HCT116 (cell line): ENCODE measurements at regions not wholly inside any gene's neighbourhood (a gene's known extent, or its start where the extent isn't known, plus 50 kb on each side); places are given as distances from the start of the nearest gene placed in this dataset.

ENCODE experiments used
- ATAC-seq: fragments of 200-7000 bp; cut with Tn5 transposase; 2 replicates; pipeline ENCODE4 v1.9.1; 2020; ENCODE audit warnings: mild to moderate bottlenecking, moderate library complexity
- BruUV-seq: library from RNA; stranded (reverse); fragments of 400-500 nt; replicated peaks from 2 replicates; lab custom pipeline; 2021; lab: Mats Ljungman, UMichigan
- CTCF ChIA-PET: fragments of 300-600 bp; sonication (Branson Sonifier 250); formaldehyde crosslinking; loops from one replicate; lab custom pipeline; 2021; ENCODE audit warnings: antibody characterized with exemption; lab: Charles Lee
- POLR2A ChIA-PET: fragments of 300-600, 350-600 bp; sonication (Branson Sonifier 250); formaldehyde crosslinking; loops from one replicate; lab custom pipeline; 2021; ENCODE audit warnings: antibody characterized with exemption; lab: Charles Lee
- RAD21 ChIA-PET, 2 experiments: fragments of 300-600 bp; sonication (Branson Sonifier 250); formaldehyde crosslinking; loops; one replicate each; lab custom pipeline; 2023; ENCODE audit warnings: low total read pairs in 2 of 2; ENCODE audit not compliant: uncharacterized antibody in 2 of 2, unreplicated experiment in 2 of 2, low non-redundant PET in 1 of 2; lab: Charles Lee
- DNase-seq: peaks from one replicate; pipeline ENCODE4 v3.0.0-alpha.2; 2010; ENCODE audit warnings: low read depth, low spot score
- H2AFZ ChIP-seq: fragments of 200-600 bp; shearing (Covaris generic), sonication (generic); 2 replicates; pipeline ENCODE4 v1.6.1; 2017; ENCODE audit warnings: low read depth, mixed run types, mixed read lengths, antibody characterized with exemption, low read length; ENCODE audit not compliant: poor library complexity, severe bottlenecking
- H3K27ac ChIP-seq: 2 replicates; pipeline ENCODE4 v1.5.1; 2012; ENCODE audit warnings: low read depth, low read length
- H3K27me3 ChIP-seq: fragments of 200-600 bp; sonication (generic); 2 replicates; pipeline ENCODE4 v1.6.1; 2016; ENCODE audit warnings: mixed run types, low read length, mixed read lengths; ENCODE audit not compliant: insufficient read depth
- H3K36me3 ChIP-seq, 2 experiments: fragments of 200-500 bp in 1 of 2; fragments of 200-600 bp in 1 of 2; sonication (Bioruptor generic) in 1 of 2; sonication (generic) in 1 of 2; 2 replicates each; pipeline versions ENCODE4 v1.5.1 to v1.6.1; 2014 to 2016; ENCODE audit warnings: low read length in 2 of 2, inconsistent platforms in 1 of 2, mixed read lengths in 1 of 2, mixed run types in 1 of 2; ENCODE audit not compliant: insufficient read depth in 2 of 2, control insufficient read depth in 1 of 2
- H3K4me1 ChIP-seq, 2 experiments: fragments of 200-600 bp in 1 of 2; sonication (generic) in 1 of 2; 2 replicates each; pipeline versions ENCODE4 v1.5.1 to v1.6.1; 2012 to 2017; ENCODE audit warnings: low read length in 2 of 2, inconsistent platforms in 1 of 2, mild to moderate bottlenecking in 1 of 2, mixed read lengths in 1 of 2, mixed run types in 1 of 2, moderate library complexity in 1 of 2; ENCODE audit not compliant: insufficient read depth in 2 of 2, control insufficient read depth in 1 of 2
- H3K4me2 ChIP-seq: fragments of 200-600 bp; sonication (generic); 2 replicates; pipeline ENCODE4 v1.6.1; 2017; ENCODE audit warnings: mixed run types, low read length, mixed read lengths
- H3K4me3 ChIP-seq, 2 experiments: fragments of 200-600 bp in 1 of 2; sonication (generic) in 1 of 2; replicated peaks in 1 of 2; 2 replicates each; pipeline ENCODE4 v1.5.1; 2011 to 2016; ENCODE audit warnings: low read length in 2 of 2, control low read depth in 1 of 2, low read depth in 1 of 2, mild to moderate bottlenecking in 1 of 2, mixed read lengths in 1 of 2, mixed run types in 1 of 2
- H3K79me2 ChIP-seq: fragments of 200-600 bp; sonication (generic); 2 replicates; pipeline ENCODE4 v1.6.1; 2017; ENCODE audit warnings: mild to moderate bottlenecking, mixed run types, low read length, moderate library complexity, mixed read lengths; ENCODE audit not compliant: insufficient read depth
- H3K9ac ChIP-seq: fragments of 200-600 bp; sonication (generic); 2 replicates; pipeline ENCODE4 v1.6.1; 2016; ENCODE audit warnings: low read length, mixed read lengths
- H3K9me2 ChIP-seq: fragments of 200-600 bp; sonication (generic), shearing (Covaris generic); 2 replicates; pipeline ENCODE4 v1.6.1; 2017; ENCODE audit warnings: mixed run types, mild to moderate bottlenecking, moderate library complexity; ENCODE audit not compliant: insufficient read depth
- H3K9me3 ChIP-seq, 2 experiments: fragments of 200-500 bp in 1 of 2; fragments of 200-600 bp in 1 of 2; sonication (Bioruptor generic) in 1 of 2; sonication (generic) in 1 of 2; 2 replicates each; pipeline ENCODE4 v1.6.1; 2014 to 2017; ENCODE audit warnings: low read length in 2 of 2, mixed read lengths in 2 of 2, inconsistent platforms in 1 of 2, low read depth in 1 of 2, mild to moderate bottlenecking in 1 of 2, mixed run types in 1 of 2, moderate library complexity in 1 of 2; ENCODE audit not compliant: control insufficient read depth in 1 of 2, insufficient read depth in 1 of 2
- H4K20me1 ChIP-seq: fragments of 200-600 bp; sonication (generic), shearing (Covaris generic); 2 replicates; pipeline ENCODE4 v1.6.1; 2017; ENCODE audit warnings: mixed run types, mild to moderate bottlenecking, moderate library complexity; ENCODE audit not compliant: insufficient read depth
- CBX3 ChIP-seq: IDR thresholded peaks from 2 replicates; pipeline ENCODE4 v1.6.1; 2012; ENCODE audit warnings: low read depth
- CEBPB ChIP-seq: IDR thresholded peaks from 2 replicates; pipeline ENCODE4 v1.6.1; 2012; ENCODE audit warnings: low read depth
- ELF1 ChIP-seq: IDR thresholded peaks from 2 replicates; pipeline ENCODE4 v1.6.1; 2012; ENCODE audit warnings: low read depth, borderline replicate concordance
- EZH2phosphoT487 ChIP-seq: fragments of 200-600 bp; IDR thresholded peaks from 2 replicates; pipeline ENCODE4 v1.6.1; 2018; ENCODE audit warnings: antibody characterized with exemption, borderline replicate concordance
- FOSL1 ChIP-seq: IDR thresholded peaks from 2 replicates; pipeline ENCODE4 v1.6.1; 2012; ENCODE audit warnings: low read depth
- POLR2A ChIP-seq: IDR thresholded peaks from 2 replicates; pipeline ENCODE4 v1.7.0; 2011; ENCODE audit warnings: borderline replicate concordance; ENCODE audit not compliant: insufficient read depth, insufficient read length; ENCODE audit errors: extremely low read depth
- POLR2AphosphoS5 ChIP-seq: IDR thresholded peaks from 2 replicates; pipeline ENCODE4 v1.6.1; 2011; ENCODE audit warnings: mild to moderate bottlenecking, low read depth, low read length, moderate library complexity
- RAD21 ChIP-seq: IDR thresholded peaks from 2 replicates; pipeline ENCODE4 v1.6.1; 2012; ENCODE audit warnings: low read depth, mild to moderate bottlenecking
- SIN3A ChIP-seq: IDR thresholded peaks from 2 replicates; pipeline ENCODE4 v1.6.1; 2012; ENCODE audit warnings: low read depth
- SRF ChIP-seq: IDR thresholded peaks from 2 replicates; pipeline ENCODE4 v1.6.1; 2012; ENCODE audit warnings: low read depth
- TCF7L2 ChIP-seq: IDR thresholded peaks from 2 replicates; pipeline ENCODE4 v1.7.0; 2011; ENCODE audit warnings: borderline replicate concordance, inconsistent platforms; ENCODE audit not compliant: insufficient read depth, insufficient read length; ENCODE audit errors: extremely low read depth
- ZFX ChIP-seq: fragments of 450-650 bp; IDR thresholded peaks from 2 replicates; pipeline ENCODE4 v1.6.1; 2017
- ZNF274 ChIP-seq: fragments of 200-500 bp; sonication (Bioruptor generic); IDR thresholded peaks from 2 replicates; pipeline ENCODE4 v1.6.1; 2014; ENCODE audit warnings: mild to moderate bottlenecking, low read depth, low read length, inconsistent platforms
- intact Hi-C: fragments of 100-400 bp; cut with micrococcal nuclease; formaldehyde crosslinking; loops from 2 replicates; pipeline ENCODE4 v1.10.0; 2022
- TF ChIP-seq, protein P1 (sequence below): IDR thresholded peaks from 2 replicates; pipeline ENCODE4 v1.6.1; 2011; ENCODE audit warnings: mild to moderate bottlenecking, low read length, moderate library complexity; ENCODE audit not compliant: insufficient replicate concordance; ENCODE audit errors: extremely low read depth
- TF ChIP-seq, protein P2 (sequence below): IDR thresholded peaks from 2 replicates; pipeline ENCODE4 v1.6.1; 2012

DNA sequence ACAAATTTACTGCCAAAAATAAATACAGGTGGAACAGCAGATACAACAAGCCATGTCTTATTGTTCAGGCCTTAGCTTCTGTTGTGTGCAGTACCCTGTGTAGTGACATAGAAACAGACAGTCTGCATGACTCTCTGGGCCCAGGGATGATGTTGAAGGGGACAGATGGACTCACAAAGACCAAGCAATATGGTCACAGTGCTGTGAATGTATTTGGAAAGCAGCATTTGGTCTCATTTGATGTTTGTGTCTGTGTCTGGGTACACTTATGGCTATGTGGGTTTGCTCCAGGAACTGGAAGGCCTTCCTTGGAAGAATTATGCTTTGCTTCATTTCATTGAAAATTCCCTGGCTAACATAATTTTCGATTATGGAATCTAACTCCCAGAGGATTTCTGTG lies 158.5 kb downstream of the CDC42EP3 start:
- BruUV-seq = no TSS peak
- Histone ChIP-seq H3K9me2 (no peaks in the 10 kb centered on the region), H3K9ac (no peak overlapping the region), H4K20me1 (no peaks in the 10 kb centered on the region), H3K4me2 (no peak overlapping the region), H3K4me3 (no peak overlapping the region), H3K9me3 (no peaks in the 10 kb centered on the region)
- ChIA-PET POLR2A (no interaction called here), CTCF (no interaction called here)
- ATAC-seq (no peak), DNase-seq (no peak)
- intact Hi-C loops = no loop called here
- no peak for TF ChIP-seq CBX3
- no peak for TF ChIP-seq EZH2phosphoT487
- TF ChIP-seq RAD21 = no peak
- TF ChIP-seq ZFX = no peak
- no peak for TF ChIP-seq CEBPB
- no peak for TF ChIP-seq FOSL1
- TF ChIP-seq TCF7L2 = no peak
- no peak for TF ChIP-seq POLR2A
- TF ChIP-seq, protein P1, sequence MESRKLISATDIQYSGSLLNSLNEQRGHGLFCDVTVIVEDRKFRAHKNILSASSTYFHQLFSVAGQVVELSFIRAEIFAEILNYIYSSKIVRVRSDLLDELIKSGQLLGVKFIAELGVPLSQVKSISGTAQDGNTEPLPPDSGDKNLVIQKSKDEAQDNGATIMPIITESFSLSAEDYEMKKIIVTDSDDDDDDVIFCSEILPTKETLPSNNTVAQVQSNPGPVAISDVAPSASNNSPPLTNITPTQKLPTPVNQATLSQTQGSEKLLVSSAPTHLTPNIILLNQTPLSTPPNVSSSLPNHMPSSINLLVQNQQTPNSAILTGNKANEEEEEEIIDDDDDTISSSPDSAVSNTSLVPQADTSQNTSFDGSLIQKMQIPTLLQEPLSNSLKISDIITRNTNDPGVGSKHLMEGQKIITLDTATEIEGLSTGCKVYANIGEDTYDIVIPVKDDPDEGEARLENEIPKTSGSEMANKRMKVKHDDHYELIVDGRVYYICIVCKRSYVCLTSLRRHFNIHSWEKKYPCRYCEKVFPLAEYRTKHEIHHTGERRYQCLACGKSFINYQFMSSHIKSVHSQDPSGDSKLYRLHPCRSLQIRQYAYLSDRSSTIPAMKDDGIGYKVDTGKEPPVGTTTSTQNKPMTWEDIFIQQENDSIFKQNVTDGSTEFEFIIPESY = no peak
- TF ChIP-seq ZNF274 = no peak
- no peak for TF ChIP-seq ELF1
- TF ChIP-seq, protein P2, sequence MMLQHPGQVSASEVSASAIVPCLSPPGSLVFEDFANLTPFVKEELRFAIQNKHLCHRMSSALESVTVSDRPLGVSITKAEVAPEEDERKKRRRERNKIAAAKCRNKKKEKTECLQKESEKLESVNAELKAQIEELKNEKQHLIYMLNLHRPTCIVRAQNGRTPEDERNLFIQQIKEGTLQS = no peak
- TF ChIP-seq SIN3A = no peak
- no peak for TF ChIP-seq SRF
- no peak for TF ChIP-seq POLR2AphosphoS5
- TF ChIP-seq, all 23 proteins: peak for 0
- Histone ChIP-seq H3K36me3 (no peaks in the 10 kb centered on the region), H3K27ac (no peak overlapping the region), H3K79me2 (no peaks in the 10 kb centered on the region), H3K4me1 (no peaks in the 10 kb centered on the region), H2AFZ (no peak overlapping the region), H3K27me3 (no peaks in the 10 kb centered on the region)
- RAD21 ChIA-PET = no interaction called here
